GM10266 (cell line): ENCODE measurements at regions not wholly inside any gene's neighbourhood (a gene's known extent, or its start where the extent isn't known, plus 50 kb on each side); places are given as distances from the start of the nearest gene placed in this dataset.
A peak's percentile ranks its signal among the peaks of the same experiment; 100 is the strongest.
"Not testable (repeated sequence)": the region's sequence is repeated elsewhere in the genome, so short reads cannot be mapped to it uniquely, and the experiment has no call there.

ENCODE experiments used
- DNase-seq: peaks from one replicate; pipeline ENCODE4 v3.0.0; 2012; ENCODE audit errors: extremely low spot score
- CTCF ChIP-seq: IDR thresholded peaks from 2 replicates; pipeline ENCODE4 v1.5.1; 2012; ENCODE audit warnings: mild to moderate bottlenecking, low read depth; ENCODE audit not compliant: control insufficient read depth, insufficient read depth; ENCODE audit errors: missing control alignments

DNA sequence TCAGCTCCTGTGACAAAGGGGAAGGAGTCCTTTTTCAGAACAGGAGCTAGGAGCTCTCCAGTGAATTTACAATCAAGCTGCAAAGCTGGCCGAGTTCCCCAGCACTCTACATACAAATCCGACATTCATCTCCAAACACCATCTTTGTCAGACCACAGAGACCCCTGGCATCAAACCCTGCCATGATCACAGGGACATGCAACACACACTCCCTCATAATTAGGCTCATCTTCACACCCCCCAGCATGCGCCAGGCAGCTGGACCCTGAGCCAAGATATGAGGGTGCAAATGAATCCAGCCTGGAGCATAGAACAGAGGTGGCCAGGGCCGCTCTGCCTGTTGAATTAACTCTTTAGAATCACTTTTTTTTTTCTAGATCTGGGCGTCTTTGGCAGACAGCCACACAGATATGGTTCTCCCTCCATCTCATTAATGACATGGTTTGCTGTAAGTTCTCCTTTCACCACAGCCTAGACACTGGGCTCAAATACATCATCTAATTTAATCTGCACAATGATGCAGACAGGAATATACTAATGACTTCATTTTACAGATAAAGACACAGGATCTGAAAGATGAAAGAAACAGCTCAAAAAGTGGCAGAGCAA lies 366.3 kb downstream of the NPIPA8 start:
- no peak for TF ChIP-seq CTCF

DNA sequence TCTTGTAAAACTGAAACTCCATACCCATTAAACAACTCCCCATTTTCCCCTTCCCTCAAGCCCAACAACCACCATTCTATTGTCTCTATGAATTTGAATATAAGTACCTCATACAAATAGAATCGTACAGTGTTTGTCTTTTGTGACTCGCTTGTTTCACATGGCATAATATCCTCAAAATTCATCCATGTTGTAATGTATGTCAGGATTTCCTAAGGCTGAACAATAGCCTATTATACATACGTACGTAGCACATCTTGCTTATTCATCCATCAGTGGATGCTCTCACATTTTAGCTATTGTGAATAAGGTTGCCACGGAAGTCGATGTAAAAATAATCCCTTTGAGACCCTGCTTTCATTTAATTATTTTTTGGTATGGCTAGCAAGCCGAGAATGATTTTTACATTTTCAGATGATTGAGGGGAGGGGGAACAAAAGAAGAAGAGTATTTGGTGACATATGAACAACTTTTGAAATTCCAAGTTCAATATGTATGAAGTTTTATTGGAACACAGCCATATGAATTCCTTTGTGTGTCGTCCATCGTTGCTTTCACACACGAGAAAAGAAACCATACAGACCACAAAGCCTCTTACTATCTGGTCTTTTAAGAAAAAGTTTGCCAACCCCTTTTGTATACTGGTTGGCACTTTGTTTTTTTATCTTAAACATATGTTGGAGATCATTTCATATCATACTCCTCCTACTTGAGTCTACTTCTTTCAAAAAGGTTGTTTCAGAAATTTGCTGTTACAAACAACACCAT lies 371.2 kb downstream of the NPIPA8 start:
- no peak for TF ChIP-seq CTCF
- DNase-seq: no peak

More for the DNA sequence above, 366.3 kb downstream of the NPIPA8 start:
- no peak for DNase-seq

DNA sequence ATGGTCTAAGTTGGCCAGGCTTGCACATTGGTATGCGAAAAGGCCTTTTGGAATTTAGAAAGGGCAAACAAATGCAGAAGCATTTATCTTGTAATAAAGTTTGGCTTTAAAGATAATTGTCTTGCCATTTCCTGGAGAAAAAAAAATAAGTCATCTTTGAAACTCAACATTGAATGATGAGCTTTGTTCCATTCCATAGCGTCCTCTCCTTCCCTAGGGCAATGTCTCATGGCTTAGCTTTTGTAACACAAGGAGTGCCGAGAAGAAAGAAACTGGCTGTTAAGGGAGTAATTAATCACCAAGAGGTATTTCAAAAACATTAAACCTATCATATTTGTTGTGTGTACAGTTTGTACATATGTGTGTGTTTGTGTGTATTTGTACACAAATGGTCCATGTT lies 372.3 kb downstream of the NPIPA8 start:
- DNase-seq: no peak

GRCh38 chr16:17963185-17963836 lies 373.2 kb downstream of the NPIPA8 start:
- no peak for TF ChIP-seq CTCF

More for the DNA sequence above, 372.3 kb downstream of the NPIPA8 start:
- TF ChIP-seq CTCF: no peak

DNA sequence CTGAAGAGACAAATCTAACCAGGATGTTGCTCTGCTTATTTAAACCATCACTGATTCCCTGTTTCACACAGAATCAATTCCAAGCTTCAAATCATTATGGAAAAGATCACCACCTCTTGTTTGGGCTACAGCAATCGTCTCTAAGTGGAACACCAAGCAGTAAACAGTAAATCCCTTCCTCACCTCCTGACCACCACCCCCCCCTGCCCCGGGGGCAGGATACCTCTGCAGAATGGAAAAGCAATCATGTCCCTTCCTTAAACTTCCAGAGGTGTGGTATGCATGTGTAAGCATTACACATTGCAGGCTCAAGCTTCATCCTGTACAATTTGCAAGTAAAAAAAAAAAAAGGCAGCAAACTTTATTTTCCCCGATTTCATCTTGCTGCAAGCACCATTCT lies 373.8 kb downstream of the NPIPA8 start:
- TF ChIP-seq CTCF: no peak
- DNase-seq: no peak

More at GRCh38 chr16:17963185-17963836, 373.2 kb downstream of the NPIPA8 start:
- peak; percentile 16 for DNase-seq

GRCh38 chr16:17961822-17962221 lies 374.7 kb downstream of the NPIPA8 start:
- not testable (repeated sequence) for DNase-seq

DNA sequence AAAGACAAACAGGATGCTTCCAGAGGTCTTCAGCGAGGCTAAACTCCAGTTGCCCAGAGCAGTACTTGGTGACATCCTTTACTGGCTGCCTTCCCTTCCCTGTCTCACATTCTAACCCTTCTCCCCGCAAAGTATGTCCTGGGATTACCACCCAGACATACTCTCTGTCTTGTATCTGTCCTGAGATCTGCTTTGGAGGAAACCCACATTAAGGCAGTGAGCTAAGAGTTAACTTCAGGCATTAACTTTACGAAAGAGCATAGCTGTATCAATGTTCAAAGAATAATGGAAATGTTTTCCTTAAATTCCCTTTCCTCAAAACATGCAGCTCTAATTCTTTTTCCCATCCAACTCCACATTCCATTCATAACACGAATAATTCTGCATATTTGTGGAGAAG lies 385.2 kb downstream of the NPIPA8 start:
- TF ChIP-seq CTCF: no peak
- no peak for DNase-seq
